C4-2B (cell line): ENCODE measurements at regions not wholly inside any gene's neighbourhood (a gene's known extent, or its start where the extent isn't known, plus 50 kb on each side); places are given as distances from the start of the nearest gene placed in this dataset.

Experiments used
- ZFX ChIP-seq: fragments of 450-650 bp; IDR thresholded peaks from 2 replicates; pipeline ENCODE4 v1.6.1; 2017
- TF ChIP-seq, protein P1 (sequence below): fragments of 450-650 bp; conservative IDR thresholded peaks from 2 replicates; pipeline ENCODE4 v1.5.1; 2017; ENCODE audit warnings: mild to moderate bottlenecking

DNA sequence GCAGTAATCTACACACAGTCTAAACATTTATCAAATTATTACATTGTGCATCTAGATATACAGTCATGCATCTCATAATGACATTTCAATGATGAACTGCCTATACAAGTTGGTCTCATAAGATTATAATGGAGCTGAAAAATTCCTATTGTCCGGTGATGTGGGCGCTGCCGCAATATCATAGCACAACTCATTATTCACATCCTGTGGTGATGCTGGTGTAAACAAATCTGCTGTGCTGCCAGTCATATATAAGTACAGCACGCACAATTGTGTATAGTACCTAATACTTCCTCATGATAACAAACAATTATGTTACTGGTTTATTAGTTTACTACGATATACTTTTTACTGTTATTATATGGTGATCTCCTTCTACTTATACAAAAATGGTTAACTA lies 768.8 kb upstream of the NOVA1 start:
- TF ChIP-seq, protein P1, sequence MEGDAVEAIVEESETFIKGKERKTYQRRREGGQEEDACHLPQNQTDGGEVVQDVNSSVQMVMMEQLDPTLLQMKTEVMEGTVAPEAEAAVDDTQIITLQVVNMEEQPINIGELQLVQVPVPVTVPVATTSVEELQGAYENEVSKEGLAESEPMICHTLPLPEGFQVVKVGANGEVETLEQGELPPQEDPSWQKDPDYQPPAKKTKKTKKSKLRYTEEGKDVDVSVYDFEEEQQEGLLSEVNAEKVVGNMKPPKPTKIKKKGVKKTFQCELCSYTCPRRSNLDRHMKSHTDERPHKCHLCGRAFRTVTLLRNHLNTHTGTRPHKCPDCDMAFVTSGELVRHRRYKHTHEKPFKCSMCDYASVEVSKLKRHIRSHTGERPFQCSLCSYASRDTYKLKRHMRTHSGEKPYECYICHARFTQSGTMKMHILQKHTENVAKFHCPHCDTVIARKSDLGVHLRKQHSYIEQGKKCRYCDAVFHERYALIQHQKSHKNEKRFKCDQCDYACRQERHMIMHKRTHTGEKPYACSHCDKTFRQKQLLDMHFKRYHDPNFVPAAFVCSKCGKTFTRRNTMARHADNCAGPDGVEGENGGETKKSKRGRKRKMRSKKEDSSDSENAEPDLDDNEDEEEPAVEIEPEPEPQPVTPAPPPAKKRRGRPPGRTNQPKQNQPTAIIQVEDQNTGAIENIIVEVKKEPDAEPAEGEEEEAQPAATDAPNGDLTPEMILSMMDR: no peak
- no peak for TF ChIP-seq ZFX
